Activated CD4-positive, alpha-beta T cell treated with anti-CD3 and anti-CD28 coated beads, Interleukin-2, amount 50 U/mL, for 16 hours (primary cell): ENCODE measurements at regions not wholly inside any gene's neighbourhood (a gene's known extent, or its start where the extent isn't known, plus 50 kb on each side); places are given as distances from the start of the nearest gene placed in this dataset.
"Not testable (repeated sequence)": the region's sequence is repeated elsewhere in the genome, so short reads cannot be mapped to it uniquely, and the experiment has no call there.

Source experiments
- DNase-seq: peaks from one replicate; pipeline ENCODE4 v3.0.0-alpha.2; 2020

GRCh38 chr10:125265579-125265955 lies 105.2 kb upstream of the CTBP2 start:
- no peak for DNase-seq

GRCh38 chr10:125264757-125265578 lies 104.6 kb upstream of the CTBP2 start:
- DNase-seq = no peak

GRCh38 chr10:125264091-125264490 lies 103.7 kb upstream of the CTBP2 start:
- no peak for DNase-seq

GRCh38 chr10:125263551-125263950 lies 103.2 kb upstream of the CTBP2 start:
- no peak for DNase-seq

- no peak for DNase-seq
Measured at GRCh38 chr10:125262920-125263319, 102.6 kb upstream of the CTBP2 start.

GRCh38 chr10:125262409-125262808 lies 102.0 kb upstream of the CTBP2 start:
- no peak for DNase-seq

GRCh38 chr10:125261491-125262186 lies 101.3 kb upstream of the CTBP2 start:
- no peak for DNase-seq

- DNase-seq = no peak
Measured at GRCh38 chr10:125260260-125260659, 99.9 kb upstream of the CTBP2 start.

- DNase-seq = no peak
Measured at GRCh38 chr10:125259651-125260050, 99.3 kb upstream of the CTBP2 start.

- DNase-seq = no peak
Measured at GRCh38 chr10:125258676-125259075, 98.3 kb upstream of the CTBP2 start.

GRCh38 chr10:125257521-125258108 lies 97.3 kb upstream of the CTBP2 start:
- no peak for DNase-seq

GRCh38 chr10:125256026-125256425 lies 95.7 kb upstream of the CTBP2 start:
- DNase-seq = no peak

GRCh38 chr10:125252937-125253336 lies 92.6 kb upstream of the CTBP2 start:
- DNase-seq = no peak

GRCh38 chr10:125250834-125251233 lies 90.5 kb upstream of the CTBP2 start:
- DNase-seq = not testable (repeated sequence)

- DNase-seq = no peak
Measured at GRCh38 chr10:125249948-125250347, 89.6 kb upstream of the CTBP2 start.

- DNase-seq = no peak
Measured at GRCh38 chr10:125248489-125248888, 88.1 kb upstream of the CTBP2 start.

GRCh38 chr10:125247576-125247975 lies 87.2 kb upstream of the CTBP2 start:
- no peak for DNase-seq

- no peak for DNase-seq
Measured at GRCh38 chr10:125243532-125244253, 83.3 kb upstream of the CTBP2 start.

GRCh38 chr10:125238682-125239081 lies 78.3 kb upstream of the CTBP2 start:
- DNase-seq = no peak

- DNase-seq = no peak
Measured at GRCh38 chr10:125236091-125236490, 75.7 kb upstream of the CTBP2 start.

- no peak for DNase-seq
Measured at GRCh38 chr10:125235093-125236069, 75.0 kb upstream of the CTBP2 start.

GRCh38 chr10:125234576-125234975 lies 74.2 kb upstream of the CTBP2 start:
- DNase-seq = not testable (repeated sequence)
